B cell (primary cell): ENCODE measurements at regions not wholly inside any gene's neighbourhood (a gene's known extent, or its start where the extent isn't known, plus 50 kb on each side); places are given as distances from the start of the nearest gene placed in this dataset.

Source experiments
- ATAC-seq: fragments of 200-7000 bp; cut with Tn5 transposase; one replicate; pipeline ENCODE4 v1.10.0; 2021; ENCODE audit warnings: low read depth, mild to moderate bottlenecking, moderate number of reproducible peaks, moderate library complexity
- CTCF ChIA-PET: fragments of 350-600 bp; sonication (Branson Sonifier 250); formaldehyde crosslinking; loops from one replicate; lab custom pipeline; 2021; ENCODE audit warnings: antibody characterized with exemption, inconsistent platforms; lab: Charles Lee
- POLR2A ChIA-PET: fragments of 350-600 bp; sonication (Branson Sonifier 250); formaldehyde crosslinking; loops from one replicate; lab custom pipeline; 2021; ENCODE audit warnings: antibody characterized with exemption; lab: Charles Lee
- DNase-seq: peaks from one replicate; pipeline ENCODE4 v3.0.0; 2013
- H2AFZ ChIP-seq: 2 replicates; pipeline ENCODE4 v1.6.1; 2012; ENCODE audit warnings: mild to moderate bottlenecking, low read depth, low read length; ENCODE audit not compliant: insufficient read depth, poor library complexity, severe bottlenecking
- H3K27ac ChIP-seq, 2 donors: 1 replicate in 1 of 2; 2 replicates in 1 of 2; pipeline ENCODE4 v1.5.1; 2012 to 2013; ENCODE audit warnings: low read length in 2 of 2, mild to moderate bottlenecking in 2 of 2, moderate library complexity in 1 of 2
- H3K27me3 ChIP-seq, 4 experiments: fragments of 200-600 bp in 1 of 4; sonication (generic) in 1 of 4; replicated peaks in 1 of 4; 1 replicate in 2 of 4; 2 replicates in 2 of 4; pipeline versions ENCODE4 v1.6.1 to v1.7.0; 2013 to 2016; ENCODE audit warnings: low read length in 3 of 4, mild to moderate bottlenecking in 2 of 4, mixed read lengths in 1 of 4, moderate library complexity in 1 of 4; ENCODE audit not compliant: insufficient read depth in 4 of 4, control insufficient read depth in 3 of 4; ENCODE audit errors: control extremely low read depth in 1 of 4
- H3K36me3 ChIP-seq, 2 experiments: replicated peaks in 1 of 2; 1 replicate in 1 of 2; 2 replicates in 1 of 2; pipeline versions ENCODE4 v1.6.1 to v1.7.1; 2013; ENCODE audit warnings: low read length in 1 of 2; ENCODE audit not compliant: insufficient read depth in 2 of 2, control insufficient read depth in 1 of 2; ENCODE audit errors: control extremely low read depth in 1 of 2, extremely low read depth in 1 of 2
- H3K4me1 ChIP-seq, 2 donors: fragments of 200-600 bp in 1 of 2; sonication (generic) in 1 of 2; 1 replicate in 1 of 2; 2 replicates in 1 of 2; pipeline versions ENCODE4 v1.5.1 to v1.6.1; 2013 to 2017; ENCODE audit warnings: low read length in 2 of 2; ENCODE audit not compliant: control insufficient read depth in 2 of 2, insufficient read depth in 2 of 2
- H3K4me2 ChIP-seq: replicated peaks from 2 replicates; pipeline ENCODE3; 2012; ENCODE audit warnings: mild to moderate bottlenecking, low read depth, low read length; ENCODE audit not compliant: poor library complexity, severe bottlenecking
- H3K4me3 ChIP-seq, 5 experiments: fragments of 200-600 bp in 1 of 5; sonication (generic) in 1 of 5; 1 replicate in 3 of 5; 2 replicates in 2 of 5; pipeline versions ENCODE4 v1.5.1 to v1.7.0; 2011 to 2016; ENCODE audit warnings: low read length in 4 of 5, mild to moderate bottlenecking in 4 of 5, low read depth in 2 of 5, control low read depth in 1 of 5, moderate library complexity in 1 of 5; ENCODE audit not compliant: insufficient read depth in 1 of 5; ENCODE audit errors: control extremely low read depth in 1 of 5, extremely low read depth in 1 of 5
- H3K79me2 ChIP-seq: fragments of 200-600 bp; sonication (generic); one replicate; pipeline ENCODE4 v1.6.0; 2016; ENCODE audit warnings: low read length; ENCODE audit not compliant: control insufficient read depth, insufficient read depth
- H3K9ac ChIP-seq: fragments of 200-600 bp; sonication (generic); 2 replicates; pipeline ENCODE4 v1.6.1; 2017; ENCODE audit warnings: mild to moderate bottlenecking, low read length, moderate library complexity
- H3K9me3 ChIP-seq, 3 donors: one replicate each; pipeline versions ENCODE4 v1.6.1 to v1.7.1; 2013; ENCODE audit warnings: low read length in 2 of 3; ENCODE audit not compliant: control insufficient read depth in 2 of 3, insufficient read depth in 1 of 3; ENCODE audit errors: control extremely low read depth in 1 of 3
- H4K20me1 ChIP-seq: 2 replicates; pipeline ENCODE4 v1.6.0; 2012; ENCODE audit warnings: mild to moderate bottlenecking, low read length; ENCODE audit not compliant: insufficient read depth, control insufficient read depth, poor library complexity, severe bottlenecking
- H3K27ac Mint-ChIP-seq: one replicate; pipeline ENCODE4 v1.8.0; 2021; ENCODE audit warnings: mixed read lengths
- H3K27me3 Mint-ChIP-seq: one replicate; pipeline ENCODE4 v1.8.0; 2021; ENCODE audit warnings: mixed read lengths
- H3K4me1 Mint-ChIP-seq: one replicate; pipeline ENCODE4 v1.8.0; 2021; ENCODE audit warnings: mixed read lengths
- H3K4me3 Mint-ChIP-seq: one replicate; pipeline ENCODE4 v1.8.0; 2021; ENCODE audit warnings: mixed read lengths
- H3K9me3 Mint-ChIP-seq: one replicate; pipeline ENCODE4 v1.8.0; 2022; ENCODE audit warnings: mixed read lengths; ENCODE audit not compliant: insufficient read depth
- EZH2 ChIP-seq: IDR thresholded peaks from 2 replicates; pipeline ENCODE4 v1.6.1; 2012; ENCODE audit warnings: borderline replicate concordance, low read depth, mild to moderate bottlenecking, moderate library complexity, low read length; ENCODE audit not compliant: insufficient read depth, poor library complexity, severe bottlenecking
- WGBS: methylation state at CpG from one replicate; pipeline ENCODE4 v1.1.5; 2013; ENCODE audit warnings: missing lambda C conversion rate; ENCODE audit not compliant: insufficient coverage; 5-methylcytosine and 5-hydroxymethylcytosine counted together
- intact Hi-C: fragments of 100-400 bp; cut with micrococcal nuclease; formaldehyde crosslinking; loops from one replicate; pipeline ENCODE4 v1.10.0; 2022
- TF ChIP-seq, protein P1 (sequence below): fragments of 200-600 bp; IDR thresholded peaks from one replicate; pipeline ENCODE4 v1.8.0; 2022; ENCODE audit warnings: antibody characterized with exemption, mild to moderate bottlenecking

DNA sequence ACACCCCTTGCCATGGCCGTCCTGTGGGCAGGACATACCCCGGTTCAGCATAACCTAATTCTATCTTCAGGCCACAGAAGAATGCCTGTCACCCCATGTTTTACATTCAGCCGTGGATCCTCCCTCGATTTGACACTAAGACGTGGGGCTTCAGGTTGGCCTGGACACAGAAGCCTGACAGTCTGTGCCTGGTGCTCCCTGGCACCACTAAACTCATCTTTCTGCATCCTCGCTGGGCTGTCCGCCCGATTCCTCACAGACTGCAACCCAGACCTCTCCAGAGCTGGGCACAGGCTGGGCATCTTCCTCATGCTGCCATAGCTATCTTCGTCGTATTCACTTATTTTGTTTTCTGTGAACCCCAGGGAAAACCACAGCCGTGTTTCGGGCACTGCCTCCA, 117.8 kb upstream of the IQSEC1 start:
- H3K27ac Mint-ChIP-seq: no peak overlapping the region
- CTCF ChIA-PET: interaction anchor here (0.7 kb wide), 1 partner anchor 92 kb away, joined by 6 read pairs; no protein-coding TSS in a partner anchor
- Histone ChIP-seq H3K27ac (no peak overlapping the region), H3K27me3 (peaks cover 0 to 37% (median 7%) of the 10 kb centered on the region in 4 experiments), H3K9me3 (peaks cover 0 to 31% (median 7%) of the 10 kb centered on the region in 3 donors), H3K4me3 (no peak overlapping the region), H3K79me2 (no peaks in the 10 kb centered on the region), H3K4me1 (peaks cover 12 to 15% of the 10 kb centered on the region in 2 donors), H4K20me1 (no peaks in the 10 kb centered on the region), H2AFZ (no peak overlapping the region), H3K4me2 (no peak overlapping the region), H3K9ac (no peak overlapping the region), H3K36me3 (no peaks in the 10 kb centered on the region)
- TF ChIP-seq, protein P1, sequence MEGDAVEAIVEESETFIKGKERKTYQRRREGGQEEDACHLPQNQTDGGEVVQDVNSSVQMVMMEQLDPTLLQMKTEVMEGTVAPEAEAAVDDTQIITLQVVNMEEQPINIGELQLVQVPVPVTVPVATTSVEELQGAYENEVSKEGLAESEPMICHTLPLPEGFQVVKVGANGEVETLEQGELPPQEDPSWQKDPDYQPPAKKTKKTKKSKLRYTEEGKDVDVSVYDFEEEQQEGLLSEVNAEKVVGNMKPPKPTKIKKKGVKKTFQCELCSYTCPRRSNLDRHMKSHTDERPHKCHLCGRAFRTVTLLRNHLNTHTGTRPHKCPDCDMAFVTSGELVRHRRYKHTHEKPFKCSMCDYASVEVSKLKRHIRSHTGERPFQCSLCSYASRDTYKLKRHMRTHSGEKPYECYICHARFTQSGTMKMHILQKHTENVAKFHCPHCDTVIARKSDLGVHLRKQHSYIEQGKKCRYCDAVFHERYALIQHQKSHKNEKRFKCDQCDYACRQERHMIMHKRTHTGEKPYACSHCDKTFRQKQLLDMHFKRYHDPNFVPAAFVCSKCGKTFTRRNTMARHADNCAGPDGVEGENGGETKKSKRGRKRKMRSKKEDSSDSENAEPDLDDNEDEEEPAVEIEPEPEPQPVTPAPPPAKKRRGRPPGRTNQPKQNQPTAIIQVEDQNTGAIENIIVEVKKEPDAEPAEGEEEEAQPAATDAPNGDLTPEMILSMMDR: no peak
- no peak for TF ChIP-seq EZH2
- ATAC-seq: no peak
- H3K4me1 Mint-ChIP-seq: peaks cover 22% of the 10 kb centered on the region
- H3K9me3 Mint-ChIP-seq: peaks cover 3% of the 10 kb centered on the region
- intact Hi-C loops: no loop called here
- POLR2A ChIA-PET: no interaction called here
- no peak for DNase-seq
- H3K27me3 Mint-ChIP-seq: peaks cover 51% of the 10 kb centered on the region
- WGBS: 82% methylated on average over 10 of the region's 12 CpGs
- H3K4me3 Mint-ChIP-seq: no peak overlapping the region

DNA sequence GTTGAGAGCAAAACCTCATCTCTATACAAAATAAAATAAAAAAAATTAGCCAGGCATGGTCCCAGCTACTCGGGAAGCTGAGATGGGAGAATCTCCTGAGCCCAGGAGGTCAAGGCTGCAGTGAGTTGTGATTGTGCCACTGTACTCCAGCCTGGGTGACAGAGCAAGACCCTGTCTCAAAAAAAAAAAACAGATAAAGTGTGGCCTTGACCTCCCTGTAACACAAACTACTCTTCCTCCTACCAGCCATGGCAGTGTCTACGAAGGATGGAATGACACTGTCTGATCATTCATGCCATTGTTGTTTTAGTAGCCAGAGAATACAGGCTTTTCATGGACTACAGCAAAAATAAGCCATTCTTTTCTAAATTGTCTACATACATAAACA, 117.1 kb upstream of the IQSEC1 start:
- Histone ChIP-seq H3K4me3 (no peak overlapping the region), H3K4me1 (peaks cover 6 to 9% of the 10 kb centered on the region in 2 donors), H3K79me2 (no peaks in the 10 kb centered on the region), H3K36me3 (no peaks in the 10 kb centered on the region), H3K27ac (no peak overlapping the region), H3K27me3 (peaks cover 0 to 37% (median 7%) of the 10 kb centered on the region in 4 experiments), H4K20me1 (no peaks in the 10 kb centered on the region), H3K9me3 (peaks cover 0 to 29% (median 7%) of the 10 kb centered on the region in 3 donors), H3K9ac (no peak overlapping the region), H3K4me2 (no peak overlapping the region), H2AFZ (no peak overlapping the region)
- H3K4me3 Mint-ChIP-seq: no peak overlapping the region
- peaks cover 16% of the 10 kb centered on the region for H3K4me1 Mint-ChIP-seq
- H3K27me3 Mint-ChIP-seq: peaks cover 46% of the 10 kb centered on the region
- ChIA-PET POLR2A (no interaction called here), CTCF (no interaction called here)
- WGBS: no CpG with 5 or more reads among the region's 2 CpGs
- H3K9me3 Mint-ChIP-seq: peaks cover 3% of the 10 kb centered on the region
- no peak overlapping the region for H3K27ac Mint-ChIP-seq
- TF ChIP-seq, protein P1: no peak
- TF ChIP-seq EZH2: no peak
- intact Hi-C loops: no loop called here
- no peak for ATAC-seq
- DNase-seq: no peak
